Memory B cell (primary cell): ENCODE measurements at regions not wholly inside any gene's neighbourhood (a gene's known extent, or its start where the extent isn't known, plus 50 kb on each side); places are given as distances from the start of the nearest gene placed in this dataset.

Source experiments
- ATAC-seq: fragments of 150-1000 bp; cut with Tn5 transposase; 2 replicates; pipeline ENCODE4 v1.10.0; 2021; ENCODE audit warnings: low read depth, mild to moderate bottlenecking, moderate library complexity
- DNase-seq, 2 donors: peaks; one replicate each; pipeline ENCODE4 v3.0.0; 2022; ENCODE audit warnings: low spot score in 2 of 2
- H3K27ac Mint-ChIP-seq: one replicate; pipeline ENCODE4 v1.8.0; 2022; ENCODE audit warnings: mild to moderate bottlenecking, moderate library complexity, mixed read lengths
- H3K27me3 Mint-ChIP-seq: one replicate; pipeline ENCODE4 v1.8.0; 2022; ENCODE audit warnings: mixed read lengths
- H3K36me3 Mint-ChIP-seq: one replicate; pipeline ENCODE4 v1.8.0; 2022; ENCODE audit warnings: mild to moderate bottlenecking, mixed read lengths
- H3K4me1 Mint-ChIP-seq: one replicate; pipeline ENCODE4 v1.8.0; 2022; ENCODE audit warnings: mixed read lengths
- H3K4me3 Mint-ChIP-seq: one replicate; pipeline ENCODE4 v1.8.0; 2022; ENCODE audit warnings: mild to moderate bottlenecking, moderate library complexity, mixed read lengths
- H3K9me3 Mint-ChIP-seq: one replicate; pipeline ENCODE4 v1.8.0; 2022; ENCODE audit warnings: mixed read lengths

DNA sequence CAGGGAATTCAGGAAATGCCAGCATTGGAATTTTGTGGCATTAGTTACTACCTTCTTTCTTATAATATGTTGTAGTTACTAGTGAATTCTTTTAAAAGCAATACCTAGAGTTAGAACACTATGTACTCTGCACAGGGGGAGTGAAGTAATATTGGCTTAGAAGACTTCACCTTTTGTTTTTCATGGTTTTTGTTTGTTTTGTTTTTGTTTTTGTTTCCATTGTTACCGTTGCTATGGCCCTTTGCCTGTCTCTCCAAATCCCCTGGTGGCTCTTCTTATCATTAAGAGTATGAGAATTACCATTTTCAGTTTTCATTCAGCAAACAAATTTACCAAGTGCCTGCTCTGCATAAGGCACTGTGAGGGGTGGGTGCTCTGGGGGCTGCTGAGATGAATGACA lies 160.1 kb downstream of the HAUS1 start:
- Mint-ChIP-seq H3K4me1 (peaks cover 26% of the 10 kb centered on the region), H3K4me3 (no peak overlapping the region), H3K27ac (peak overlapping the region; percentile 58), H3K36me3 (peaks cover 28% of the 10 kb centered on the region), H3K27me3 (no peaks in the 10 kb centered on the region), H3K9me3 (no peaks in the 10 kb centered on the region)
- DNase-seq (no peak), ATAC-seq (peak; percentile 69)

DNA sequence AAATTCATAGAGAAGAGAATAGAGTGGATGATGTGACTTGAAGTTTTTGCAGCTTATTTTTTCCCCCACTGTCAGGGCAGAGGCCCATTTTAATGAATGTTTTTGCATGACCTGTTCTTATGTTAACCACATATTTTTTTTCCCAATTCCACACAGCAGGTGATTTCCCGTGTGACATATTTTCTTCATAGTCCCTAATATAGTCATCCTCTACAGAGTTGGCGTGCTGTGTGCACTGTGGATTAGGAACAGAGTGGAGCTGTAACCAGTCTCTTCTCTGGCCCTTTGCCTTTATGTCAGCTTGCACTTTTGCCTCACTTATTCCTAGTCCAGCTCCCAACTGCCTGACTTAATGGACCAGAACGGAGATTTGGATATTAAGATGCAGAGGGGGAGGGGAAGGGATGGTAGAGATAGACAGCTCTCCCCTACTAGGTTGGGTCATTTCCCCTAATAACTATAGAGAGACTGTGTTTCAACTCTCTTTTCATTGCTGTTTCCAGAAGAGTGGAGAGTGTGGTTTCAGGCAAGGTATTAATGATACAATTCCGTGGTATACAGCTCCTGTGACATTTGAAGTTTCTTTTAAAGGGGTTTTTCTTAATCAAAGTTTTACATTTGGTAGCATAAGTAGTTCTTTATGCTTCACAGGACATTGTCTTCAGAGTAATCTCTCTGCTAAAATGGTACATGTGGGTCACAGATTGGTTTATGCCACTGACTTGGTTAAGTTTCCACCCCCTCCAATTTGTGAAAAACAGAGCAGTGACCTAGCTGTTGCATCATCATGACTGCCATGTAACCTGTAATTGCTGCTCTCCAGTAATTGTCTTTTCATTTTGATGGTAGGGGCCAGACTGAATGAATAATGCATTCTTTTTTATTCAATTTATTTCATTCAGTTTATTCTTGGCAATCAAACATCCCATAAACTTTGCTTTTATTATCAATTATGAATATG lies 161.3 kb downstream of the HAUS1 start:
- no peak for DNase-seq

DNA sequence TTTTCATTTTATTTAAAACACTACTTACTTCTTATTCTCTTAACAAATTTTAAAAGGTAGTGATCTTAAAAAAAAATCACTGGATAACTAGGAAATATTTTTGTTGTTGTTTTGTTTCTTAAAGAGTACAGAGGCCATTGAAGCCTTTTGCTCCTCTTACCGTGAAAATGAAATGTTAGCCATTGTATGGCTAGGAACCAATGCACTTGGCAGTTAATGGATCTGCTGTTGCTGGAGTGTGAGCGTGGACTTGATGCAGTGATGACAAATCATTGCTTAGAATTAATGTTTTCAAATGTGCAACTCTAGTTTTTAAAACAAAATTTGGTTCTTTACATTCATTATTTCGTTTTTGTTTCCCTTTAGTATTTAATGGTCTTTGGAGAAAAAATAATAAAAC lies 162.3 kb downstream of the HAUS1 start:
- no peak overlapping the region for H3K4me3 Mint-ChIP-seq
- no peaks in the 10 kb centered on the region for H3K9me3 Mint-ChIP-seq
- H3K27ac Mint-ChIP-seq: no peak overlapping the region
- DNase-seq: no peak
- H3K36me3 Mint-ChIP-seq: peaks cover 21% of the 10 kb centered on the region
- H3K4me1 Mint-ChIP-seq: peaks cover 17% of the 10 kb centered on the region
- H3K27me3 Mint-ChIP-seq: no peaks in the 10 kb centered on the region
- no peak for ATAC-seq

More for the DNA sequence above, 161.3 kb downstream of the HAUS1 start:
- Mint-ChIP-seq H3K36me3 (peaks cover 21% of the 10 kb centered on the region), H3K4me1 (peaks cover 18% of the 10 kb centered on the region), H3K9me3 (no peaks in the 10 kb centered on the region), H3K4me3 (no peak overlapping the region), H3K27ac (peak overlapping the region; percentile 40), H3K27me3 (no peaks in the 10 kb centered on the region)
- no peak for ATAC-seq

DNA sequence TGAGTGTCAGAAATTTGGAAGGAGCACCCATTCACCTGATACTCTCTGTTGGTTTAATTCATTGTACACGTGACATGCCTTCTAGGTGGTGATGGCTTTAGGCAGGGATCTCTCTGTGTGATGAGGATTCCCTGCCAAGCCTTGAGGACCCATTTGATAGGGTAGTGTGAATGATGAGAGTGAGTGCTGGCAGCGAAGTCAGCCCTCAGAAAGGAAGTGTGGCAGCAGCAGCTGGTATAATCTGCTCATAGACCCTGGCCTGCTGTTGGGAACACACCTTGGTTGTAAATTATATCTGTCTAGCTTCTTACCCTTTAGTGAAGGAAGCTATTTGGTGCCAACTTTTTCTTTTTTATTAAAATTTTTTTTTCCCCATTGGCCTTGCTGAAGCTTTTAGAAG lies 164.5 kb downstream of the HAUS1 start:
- DNase-seq (no peak), ATAC-seq (no peak)
- Mint-ChIP-seq H3K27me3 (no peaks in the 10 kb centered on the region), H3K4me1 (peaks cover 12% of the 10 kb centered on the region), H3K36me3 (peaks cover 21% of the 10 kb centered on the region), H3K9me3 (no peaks in the 10 kb centered on the region), H3K27ac (no peak overlapping the region), H3K4me3 (no peak overlapping the region)

DNA sequence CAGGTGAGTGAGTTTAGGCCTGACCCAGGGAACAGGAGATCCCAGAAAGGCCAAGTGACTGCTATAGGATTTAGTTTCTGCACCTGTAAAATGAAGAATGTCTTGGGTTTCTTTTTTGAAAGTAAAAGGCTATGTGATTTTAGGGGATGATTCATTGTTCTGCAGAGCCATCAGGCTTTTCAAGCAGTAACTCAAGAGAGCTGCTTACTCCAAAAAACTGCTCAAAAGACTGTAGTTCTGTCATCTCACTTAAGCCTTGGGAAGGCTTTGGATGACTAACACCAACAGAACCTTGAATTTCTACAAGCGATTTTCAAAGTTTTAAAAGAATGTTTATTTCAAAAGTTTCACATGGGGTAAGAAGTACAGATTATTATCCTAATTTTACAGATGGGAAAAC lies 165.1 kb downstream of the HAUS1 start:
- no peaks in the 10 kb centered on the region for H3K9me3 Mint-ChIP-seq
- no peak overlapping the region for H3K27ac Mint-ChIP-seq
- no peak overlapping the region for H3K4me3 Mint-ChIP-seq
- peaks cover 18% of the 10 kb centered on the region for H3K36me3 Mint-ChIP-seq
- DNase-seq (no peak), ATAC-seq (no peak)
- H3K27me3 Mint-ChIP-seq: no peaks in the 10 kb centered on the region
- H3K4me1 Mint-ChIP-seq: peaks cover 14% of the 10 kb centered on the region

DNA sequence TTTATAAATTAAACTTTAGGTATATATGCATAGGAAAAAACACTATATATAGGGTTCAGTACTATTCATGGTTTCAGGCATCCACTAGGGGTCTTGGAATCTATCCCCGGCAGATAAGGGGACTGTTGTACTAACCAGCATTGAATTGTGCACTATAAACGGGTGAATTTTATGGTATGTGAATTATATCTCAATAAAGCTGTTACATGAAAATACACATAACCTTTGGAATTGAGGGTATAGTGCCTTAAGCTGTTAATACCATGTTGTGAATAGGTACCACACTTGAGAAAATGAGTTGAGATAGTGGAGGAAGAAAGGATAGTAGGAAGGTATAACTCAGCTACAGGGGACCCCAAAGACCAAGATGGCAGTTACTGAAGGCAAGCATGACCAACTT lies 167.3 kb downstream of the HAUS1 start:
- ATAC-seq (no peak), DNase-seq (no peak)
- peaks cover 8% of the 10 kb centered on the region for H3K36me3 Mint-ChIP-seq
- H3K27me3 Mint-ChIP-seq: no peaks in the 10 kb centered on the region
- H3K27ac Mint-ChIP-seq: no peak overlapping the region
- H3K9me3 Mint-ChIP-seq: no peaks in the 10 kb centered on the region
- peaks cover 6% of the 10 kb centered on the region for H3K4me1 Mint-ChIP-seq
- no peak overlapping the region for H3K4me3 Mint-ChIP-seq

DNA sequence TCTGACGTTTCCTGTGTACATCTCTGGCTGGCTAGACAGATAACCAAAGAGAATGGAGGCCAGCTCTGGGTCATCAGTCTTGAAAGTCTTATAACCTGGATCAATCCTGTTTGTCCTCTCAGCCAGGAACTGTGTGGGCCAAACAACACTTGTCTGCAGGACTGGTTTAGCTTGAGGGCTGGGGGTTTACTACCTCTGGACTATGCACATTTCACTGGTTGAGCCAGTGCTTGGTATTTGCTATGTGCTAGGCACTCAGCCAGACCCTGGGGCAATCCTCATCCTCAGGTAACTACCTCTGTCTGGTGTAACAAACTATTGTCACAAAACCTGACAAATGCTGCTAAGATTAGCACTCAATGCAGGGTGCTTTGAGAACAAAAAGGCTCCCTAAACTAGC lies 169.7 kb downstream of the HAUS1 start:
- no peaks in the 10 kb centered on the region for H3K27me3 Mint-ChIP-seq
- H3K4me1 Mint-ChIP-seq: peaks cover 3% of the 10 kb centered on the region
- no peak overlapping the region for H3K4me3 Mint-ChIP-seq
- H3K27ac Mint-ChIP-seq: peak overlapping the region; percentile 9
- DNase-seq: no peak
- H3K9me3 Mint-ChIP-seq: no peaks in the 10 kb centered on the region
- peaks cover 2% of the 10 kb centered on the region for H3K36me3 Mint-ChIP-seq
- no peak for ATAC-seq

DNA sequence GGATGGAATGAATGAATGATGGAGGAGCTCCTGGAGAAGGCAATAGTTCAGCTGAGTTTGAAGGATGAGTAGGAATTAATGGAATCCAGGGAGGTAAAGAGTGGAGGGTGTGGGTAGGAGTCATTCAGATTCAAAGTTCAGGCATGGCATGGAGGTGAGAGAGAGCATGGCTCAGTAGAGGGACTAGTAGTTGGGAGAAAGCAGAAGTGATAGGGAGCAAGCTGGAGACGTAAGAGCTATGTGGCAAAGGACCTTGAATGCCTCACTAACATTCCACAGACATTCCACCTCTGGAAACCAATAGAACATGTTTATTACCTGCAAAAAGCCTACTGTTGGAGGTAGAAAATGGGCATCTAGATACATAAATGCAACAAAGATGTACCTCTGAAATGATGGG lies 170.1 kb downstream of the HAUS1 start:
- peaks cover 3% of the 10 kb centered on the region for H3K4me1 Mint-ChIP-seq
- H3K9me3 Mint-ChIP-seq: no peaks in the 10 kb centered on the region
- no peak overlapping the region for H3K4me3 Mint-ChIP-seq
- H3K27me3 Mint-ChIP-seq: no peaks in the 10 kb centered on the region
- ATAC-seq (no peak), DNase-seq (no peak)
- H3K27ac Mint-ChIP-seq: peak overlapping the region; percentile 9
- H3K36me3 Mint-ChIP-seq: peaks cover 2% of the 10 kb centered on the region

DNA sequence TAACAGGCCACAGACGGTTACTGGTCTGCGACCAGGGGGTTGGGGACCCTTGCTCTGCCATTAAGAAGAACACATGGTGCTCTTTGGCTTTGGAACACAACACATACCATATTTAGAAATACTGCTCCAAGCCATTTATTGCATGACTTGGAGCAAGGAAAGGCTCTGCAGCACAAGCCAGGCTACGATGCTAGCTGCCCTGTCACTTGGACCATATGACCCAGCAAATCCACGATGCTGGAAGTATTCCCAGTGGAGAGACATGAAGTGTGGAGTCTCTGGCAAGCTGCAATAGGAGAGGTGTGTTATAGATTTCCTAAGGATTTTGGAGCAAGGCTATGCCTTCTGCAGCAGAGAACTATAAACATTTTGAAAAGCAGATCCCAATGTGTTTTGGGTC lies 171.2 kb downstream of the HAUS1 start:
- Mint-ChIP-seq H3K36me3 (peaks cover 2% of the 10 kb centered on the region), H3K4me3 (no peak overlapping the region), H3K27me3 (no peaks in the 10 kb centered on the region), H3K4me1 (peaks cover 3% of the 10 kb centered on the region), H3K27ac (no peak overlapping the region), H3K9me3 (no peaks in the 10 kb centered on the region)
- no peak for ATAC-seq
- no peak for DNase-seq

DNA sequence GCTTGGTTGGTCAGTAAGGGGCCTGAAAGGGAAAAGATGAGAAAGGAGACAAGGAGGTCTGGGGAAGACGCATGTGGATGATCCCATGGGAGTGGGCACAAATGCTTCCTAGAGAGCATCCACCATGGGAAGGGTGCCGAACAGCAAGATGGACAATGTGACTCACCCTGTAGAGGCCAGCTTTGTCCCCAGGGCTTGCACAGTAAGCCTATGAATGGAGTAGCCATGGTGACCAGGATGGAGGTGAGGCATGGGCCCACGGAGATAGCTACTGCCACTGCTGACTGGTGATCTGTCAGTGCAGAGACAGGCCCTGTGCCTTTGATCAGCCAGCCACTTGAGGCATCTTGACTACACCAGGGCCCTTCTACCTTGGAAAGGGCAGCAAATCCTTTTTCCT lies 172.6 kb downstream of the HAUS1 start:
- H3K4me3 Mint-ChIP-seq: no peak overlapping the region

DNA sequence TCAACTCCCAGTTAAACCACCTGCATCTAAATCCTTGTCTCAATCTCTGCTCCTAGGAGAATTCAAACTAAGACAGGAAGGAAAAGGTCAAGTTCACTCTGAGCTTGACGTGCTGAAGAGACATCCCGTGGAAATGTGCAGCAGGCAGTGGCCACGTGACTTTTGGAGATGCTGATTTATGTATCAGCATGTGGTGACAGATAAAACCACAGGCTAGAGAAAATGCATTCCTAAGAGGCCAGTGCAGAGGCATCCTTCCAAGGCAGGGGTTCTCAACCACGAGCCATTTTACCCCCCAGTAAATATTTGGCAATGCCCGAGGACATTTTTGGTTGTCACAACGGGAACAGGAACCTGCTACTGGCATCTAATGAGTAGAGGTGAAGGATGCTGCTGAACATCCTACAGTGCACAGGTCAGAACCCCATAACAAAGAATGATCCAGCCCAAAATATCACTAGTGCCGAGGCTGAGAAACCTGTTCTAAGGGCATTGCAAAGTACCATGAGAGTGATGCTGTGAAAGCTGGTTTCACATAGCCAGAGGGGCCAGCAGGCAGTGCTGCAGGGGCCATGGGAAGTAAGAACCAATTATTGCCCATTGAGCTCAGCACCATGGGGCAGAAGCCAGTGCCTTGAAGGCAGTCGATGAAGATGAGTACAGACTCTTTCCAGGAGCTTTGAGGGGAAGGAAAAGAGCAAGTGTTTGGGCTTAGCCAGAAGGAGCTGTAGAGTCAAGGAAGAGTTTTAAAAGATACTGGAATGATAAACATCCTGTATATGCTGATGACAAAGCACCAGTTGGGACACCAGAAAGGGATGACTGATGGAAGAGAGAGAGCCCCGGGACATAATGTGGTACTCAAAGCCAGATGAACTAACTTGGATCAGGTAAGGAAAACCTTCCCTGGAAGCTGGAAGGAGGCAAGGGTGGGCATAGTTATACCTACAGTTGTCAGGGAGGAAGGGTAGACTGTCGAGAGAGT lies 174.6 kb downstream of the HAUS1 start:
- no peaks in the 10 kb centered on the region for H3K36me3 Mint-ChIP-seq
- DNase-seq (no peak), ATAC-seq (no peak)
- H3K4me3 Mint-ChIP-seq: no peak overlapping the region
- peak overlapping the region; percentile 33 for H3K27ac Mint-ChIP-seq
- H3K27me3 Mint-ChIP-seq: no peaks in the 10 kb centered on the region
- H3K9me3 Mint-ChIP-seq: no peaks in the 10 kb centered on the region
- H3K4me1 Mint-ChIP-seq: peaks cover 6% of the 10 kb centered on the region

More for the DNA sequence above, 172.6 kb downstream of the HAUS1 start:
- H3K4me1 Mint-ChIP-seq: peaks cover 6% of the 10 kb centered on the region
- no peak for ATAC-seq
- no peak overlapping the region for H3K27ac Mint-ChIP-seq
- no peaks in the 10 kb centered on the region for H3K27me3 Mint-ChIP-seq
- no peaks in the 10 kb centered on the region for H3K9me3 Mint-ChIP-seq
- no peak for DNase-seq
- peaks cover 2% of the 10 kb centered on the region for H3K36me3 Mint-ChIP-seq

DNA sequence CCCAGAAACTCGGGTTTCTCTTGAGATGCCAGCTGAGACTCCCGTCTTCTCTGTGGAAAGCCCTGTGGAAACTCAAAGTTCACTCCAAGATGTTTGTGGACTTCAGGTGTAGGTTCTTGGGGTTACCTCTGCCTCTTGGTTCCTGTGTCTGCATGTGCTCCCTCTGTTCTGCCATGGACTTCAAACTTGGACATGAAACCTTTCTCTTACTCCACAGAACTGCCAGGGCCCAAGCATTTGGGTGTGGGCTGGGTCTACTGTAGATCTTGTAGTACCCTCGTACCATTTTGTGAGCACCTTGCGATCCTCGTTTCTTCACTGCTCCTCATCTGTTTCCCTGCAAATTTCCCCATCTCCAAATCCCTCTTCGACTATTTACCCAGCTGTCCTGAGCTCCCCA lies 175.5 kb downstream of the HAUS1 start:
- Mint-ChIP-seq H3K4me1 (peaks cover 2% of the 10 kb centered on the region), H3K36me3 (peaks cover 2% of the 10 kb centered on the region), H3K27ac (no peak overlapping the region), H3K9me3 (no peaks in the 10 kb centered on the region), H3K27me3 (no peaks in the 10 kb centered on the region), H3K4me3 (no peak overlapping the region)
- DNase-seq: no peak
- ATAC-seq: no peak

DNA sequence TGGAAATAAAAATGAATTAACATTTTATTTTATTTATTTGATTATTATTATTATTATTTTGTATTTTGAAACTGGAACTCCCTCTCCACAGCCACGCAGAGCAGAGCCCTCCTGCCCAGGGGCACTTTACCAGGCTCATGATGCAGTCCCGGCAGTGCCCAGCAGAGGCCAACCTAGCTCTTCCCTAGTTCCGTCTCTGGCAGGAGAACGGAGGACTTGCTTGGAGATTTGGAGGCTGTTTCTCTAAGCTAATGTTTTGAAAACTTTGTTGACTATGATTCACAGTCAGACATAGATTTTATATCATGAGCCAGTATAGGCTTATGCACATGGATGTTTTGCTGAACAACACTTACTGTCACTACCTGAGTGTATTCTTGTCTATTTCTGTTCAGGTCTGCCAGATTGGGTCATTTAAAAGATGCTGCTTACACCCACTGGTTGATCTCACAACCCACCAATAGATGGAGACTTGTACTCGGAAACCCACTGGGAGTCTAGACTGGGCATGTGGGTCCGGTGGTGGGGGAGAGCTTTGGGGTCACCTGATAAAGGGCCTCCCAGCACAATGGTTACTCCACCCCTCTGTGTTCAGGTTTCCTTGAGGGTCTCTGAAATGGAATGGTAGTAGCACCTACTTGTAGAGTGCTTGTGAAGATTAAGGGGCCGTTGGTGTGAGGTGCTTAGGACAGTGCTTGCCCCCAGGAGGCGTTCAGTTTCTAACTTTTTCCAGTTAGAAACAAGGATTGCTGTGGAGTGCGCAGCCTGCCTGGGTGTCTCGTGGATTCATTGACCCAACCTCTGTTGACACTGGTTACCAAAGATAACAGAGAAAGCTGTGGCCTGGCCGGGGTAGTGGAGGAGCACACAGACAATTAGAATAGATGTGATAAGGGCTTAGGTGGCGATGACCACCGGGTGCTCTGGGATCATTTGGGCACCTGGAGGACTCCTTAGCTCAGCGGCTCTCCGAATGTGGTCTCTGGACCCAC lies 177.3 kb downstream of the HAUS1 start:
- Mint-ChIP-seq H3K36me3 (peaks cover 2% of the 10 kb centered on the region), H3K27me3 (no peaks in the 10 kb centered on the region), H3K9me3 (no peaks in the 10 kb centered on the region), H3K4me1 (peaks cover 2% of the 10 kb centered on the region), H3K4me3 (no peak overlapping the region), H3K27ac (no peak overlapping the region)
- peak; percentile 88 for ATAC-seq
- DNase-seq: peak; percentile 35 to 50
